ENCODE measurements at regions not wholly inside any gene's neighbourhood (a gene's known extent, or its start where the extent isn't known, plus 50 kb on each side); places are given as distances from the start of the nearest gene placed in this dataset.

GRCh38 chr9:135350003-135350315, 129.6 kb upstream of the PPP1R26 start:
- TF ChIP-seq SREBF2 (IDR thresholded peaks at IDR 0.05) (no peak), FOSB (CRISPR knock-in tag; IDR thresholded peaks at IDR 0.05) (no peak), SMC3 (IDR thresholded peaks at IDR 0.05) (no peak), HEYL (CRISPR knock-in tag; IDR thresholded peaks at IDR 0.05) (no peak), ELK1 (IDR thresholded peaks at IDR 0.05; ENCODE audit: low read depth, low read length) (no peak), POLR2AphosphoS2 (conservative IDR thresholded peaks at IDR 0.05; ENCODE audit: low read length) (no peak), KDM1A (IDR thresholded peaks at IDR 0.05; ENCODE audit: low read depth) (no peak), NPAS2 (CRISPR knock-in tag; IDR thresholded peaks at IDR 0.05; ENCODE audit: borderline replicate concordance) (no peak), JUN (IDR thresholded peaks at IDR 0.05) (no peak)
- 69% methylated on average over 12 of the region's 12 CpGs for WGBS (ENCODE audit: missing lambda C conversion rate)
- Histone ChIP-seq H3K4me3 (no peak overlapping the region), H3K4me1 (no peaks in the 10 kb centered on the region), H3K9me3 (no peaks in the 10 kb centered on the region; the same call in 2 of the 3 replicates), H3K4me2 (no peak overlapping the region), H3K27ac (no peak overlapping the region)
- ChIA-PET POLR2A (no interaction called here), CTCF (interaction anchor here (3.9 to 15.9 kb wide), 2 partner anchors 62 to 266 kb away, joined by 24 to 196 read pairs; partner anchors contain the start of gene OLFM1)
- FAIRE-seq = no peak
- DNase-seq (ENCODE audit: low read depth in 1 of 2, low spot score in 1 of 2) = no peak
- ATAC-seq = no peak

- Histone ChIP-seq H3K4me1 (no peaks in the 10 kb centered on the region), H3K9me3 (no peaks in the 10 kb centered on the region; the same call in 2 of the 3 replicates), H3K4me2 (no peak overlapping the region), H3K4me3 (no peak overlapping the region), H3K27ac (no peak overlapping the region)
- DNase-seq (ENCODE audit: low read depth in 1 of 2, low spot score in 1 of 2) (no peak), ATAC-seq (no peak), FAIRE-seq (no peak)
- CTCF ChIA-PET = interaction anchor here (0.9 to 2.4 kb wide), 4 partner anchors 59 to 267 kb away, joined by 3 to 12 read pairs (median 4); no protein-coding TSS in a partner anchor
- TF ChIP-seq ZNF302 (CRISPR knock-in tag; IDR thresholded peaks at IDR 0.05) (no peak), POLR2AphosphoS2 (conservative IDR thresholded peaks at IDR 0.05; ENCODE audit: low read length) (no peak), PBX3 (IDR thresholded peaks at IDR 0.05) (no peak), CBX2 (IDR thresholded peaks at IDR 0.05; ENCODE audit: borderline replicate concordance, low read depth) (no peak), GATA3 (IDR thresholded peaks at IDR 0.05; ENCODE audit: borderline replicate concordance) (no peak), HOXB5 (CRISPR knock-in tag; IDR thresholded peaks at IDR 0.05) (no peak), NR3C1 (IDR thresholded peaks at IDR 0.05) (no peak), CTCF (IDR thresholded peaks at IDR 0.05) (no peak), REST (IDR thresholded peaks at IDR 0.05) (no peak), BCL3 (IDR thresholded peaks at IDR 0.05) (no peak), CEBPB (IDR thresholded peaks at IDR 0.05) (no peak), EHMT2 (IDR thresholded peaks at IDR 0.05; ENCODE audit: low read depth) (no peak), TP53 (CRISPR knock-in tag; IDR thresholded peaks at IDR 0.05) (no peak), BHLHE40 (IDR thresholded peaks at IDR 0.05; ENCODE audit: low read depth, low read length) (no peak), JUN (IDR thresholded peaks at IDR 0.05) (no peak), EP300 (IDR thresholded peaks at IDR 0.05) (no peak), E2F6 (IDR thresholded peaks at IDR 0.05; ENCODE audit: borderline replicate concordance, low read depth) (no peak), RFX5 (IDR thresholded peaks at IDR 0.05) (no peak), HOXB13 (CRISPR knock-in tag; IDR thresholded peaks at IDR 0.05; ENCODE audit: low read depth) (no peak), ELK1 (IDR thresholded peaks at IDR 0.05; ENCODE audit: low read depth, low read length) (no peak)
- POLR2A ChIA-PET = no interaction called here
- 65% methylated on average over 12 of the region's 14 CpGs for WGBS (ENCODE audit: missing lambda C conversion rate)
These were observed 125.6 kb upstream of the PPP1R26 start for GRCh38 chr9:135353935-135354334.

All from A549 (cell line).